ENCODE measurements at regions not wholly inside any gene's neighbourhood (a gene's known extent, or its start where the extent isn't known, plus 50 kb on each side); places are given as distances from the start of the nearest gene placed in this dataset.

DNA sequence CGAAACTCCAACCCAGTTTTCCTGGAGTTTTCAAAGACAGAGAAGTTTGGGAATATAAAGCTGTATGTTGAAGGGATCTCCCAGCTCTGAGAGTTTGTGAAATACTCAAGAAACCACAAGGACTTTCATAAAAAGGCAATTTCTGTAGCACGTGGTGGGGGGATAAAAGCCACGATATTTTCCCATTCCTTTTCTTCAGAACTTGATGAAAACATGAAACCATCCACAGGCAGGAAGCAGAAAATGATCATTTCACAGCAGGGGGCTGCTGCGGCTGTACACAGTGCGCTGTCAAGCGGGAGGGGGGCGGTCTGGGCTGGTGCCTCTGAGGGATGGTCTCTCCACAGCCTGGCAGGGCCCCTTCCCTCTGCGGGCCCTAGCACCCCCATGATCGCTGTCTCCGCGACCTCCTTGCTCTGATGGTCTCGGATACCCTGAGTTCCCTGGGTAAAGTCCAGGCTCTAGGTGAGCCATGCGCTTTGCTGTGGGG is 423.2 kb downstream of the MN1 start:
- DNase-seq, result no peak

DNA sequence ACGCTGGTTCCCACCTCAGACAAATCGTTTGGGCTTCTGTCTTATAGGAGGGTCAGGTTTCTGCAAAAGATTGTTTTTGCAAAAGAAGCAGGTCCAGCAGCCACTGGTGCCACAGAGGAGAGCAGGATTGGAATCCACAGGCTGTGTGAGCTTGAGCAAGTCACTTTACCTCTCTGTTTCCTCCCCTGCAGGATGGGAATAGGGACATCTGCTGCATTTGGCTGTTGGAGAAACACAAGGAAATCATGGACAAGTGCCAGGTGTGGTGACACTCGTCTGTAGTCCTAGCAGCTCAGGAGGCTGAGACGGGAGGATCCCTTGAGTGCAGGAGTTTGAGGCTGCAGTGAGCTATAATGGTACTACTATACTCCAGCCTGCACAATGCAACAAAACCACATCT is 422.6 kb downstream of the MN1 start:
- no peak for DNase-seq

DNA sequence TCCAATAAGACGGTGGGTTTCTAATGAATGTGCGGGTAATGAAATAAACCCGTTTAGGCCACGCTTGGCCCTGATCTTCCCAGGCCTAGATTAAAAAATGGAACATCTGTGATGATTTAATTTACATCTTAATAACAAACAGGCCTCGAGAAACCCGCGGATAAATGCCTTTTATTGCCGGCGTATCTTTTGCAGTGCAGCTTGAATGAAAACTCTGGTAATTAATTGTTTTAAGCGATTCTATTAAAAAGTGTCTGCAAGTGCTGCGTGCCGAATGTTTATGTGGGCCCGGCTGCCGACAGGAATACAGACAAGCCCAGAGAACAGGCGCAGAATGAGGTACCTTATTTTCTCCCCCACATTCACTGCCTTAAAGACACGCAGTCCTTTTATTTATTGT is 420.7 kb downstream of the MN1 start:
- no peak for DNase-seq

DNA sequence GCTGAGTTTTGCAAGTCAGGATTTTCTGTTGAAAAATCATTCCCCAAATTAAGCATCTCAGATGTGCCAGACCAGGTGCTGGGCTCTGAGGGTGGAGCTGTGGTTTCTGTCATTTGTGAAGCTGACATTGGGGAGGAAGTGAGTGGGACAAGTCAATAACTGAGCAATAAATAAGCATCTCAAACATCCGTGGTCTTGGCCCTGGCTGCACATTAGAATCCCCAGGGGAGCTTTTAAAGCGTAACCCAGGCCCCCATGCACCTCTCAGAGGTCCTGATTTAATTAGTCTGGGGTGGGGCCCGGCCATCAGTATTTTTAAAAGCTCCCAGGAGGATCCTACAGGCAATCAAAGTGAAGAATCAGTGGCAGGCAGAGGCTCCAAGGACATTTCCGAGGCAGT is 420.0 kb downstream of the MN1 start:
- DNase-seq, result no peak

DNA sequence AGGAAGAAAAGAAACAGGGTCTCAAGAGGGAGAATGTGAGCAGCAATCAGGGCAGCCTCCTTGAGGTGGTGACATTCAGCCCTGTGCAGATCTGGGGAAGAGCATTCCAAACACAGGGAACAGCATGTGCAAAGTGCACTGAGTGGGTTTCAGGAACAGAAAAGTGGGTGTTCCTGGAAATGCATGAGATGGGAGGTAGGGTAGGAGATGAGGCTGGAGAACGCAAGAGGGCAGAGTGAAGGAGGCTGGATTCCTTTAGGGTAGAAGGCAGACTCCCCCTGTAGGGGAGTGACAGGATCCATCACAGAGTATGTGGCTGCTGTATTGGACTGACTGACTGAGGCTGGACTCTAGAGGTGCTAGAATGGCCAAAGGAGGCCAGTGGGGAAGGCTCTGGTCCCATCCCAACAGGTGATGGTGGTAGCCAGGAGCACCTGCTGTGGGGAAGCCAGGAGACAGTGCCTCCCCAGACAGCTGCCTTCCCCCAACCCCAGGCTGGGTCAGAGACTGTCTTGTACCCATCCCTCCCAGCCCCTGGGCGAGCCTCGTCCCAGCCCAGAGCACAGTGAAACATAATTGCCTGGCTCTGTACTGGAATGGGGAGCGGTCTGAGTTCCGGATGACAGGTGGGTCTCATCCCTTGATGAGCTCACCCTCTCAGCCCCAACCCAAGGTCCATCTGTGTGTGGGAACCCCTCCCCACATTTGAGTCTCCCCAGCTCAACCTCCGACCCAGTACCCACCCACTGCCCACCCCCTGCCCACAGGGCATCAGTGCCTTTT is 419.4 kb downstream of the MN1 start:
- DNase-seq, result no peak

DNA sequence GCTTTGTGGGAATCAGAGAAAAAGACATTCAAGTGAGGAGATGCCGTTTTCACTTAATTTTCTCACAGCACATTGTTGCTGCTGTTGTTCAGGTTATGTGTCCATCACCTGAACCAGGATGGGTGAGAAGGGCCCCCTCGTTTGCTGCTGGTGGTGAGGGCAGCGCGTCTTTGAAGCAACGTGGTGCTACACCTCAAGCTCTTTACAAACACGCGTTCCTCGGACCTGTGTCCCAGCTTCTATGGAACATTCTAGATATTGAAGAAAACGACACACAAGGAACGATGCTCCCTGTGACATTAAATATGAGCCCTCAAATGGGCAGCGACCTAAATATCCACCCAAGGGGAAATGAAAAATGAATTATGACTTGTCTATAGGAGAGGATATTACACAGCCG is 418.6 kb downstream of the MN1 start:
- no peak for DNase-seq

DNA sequence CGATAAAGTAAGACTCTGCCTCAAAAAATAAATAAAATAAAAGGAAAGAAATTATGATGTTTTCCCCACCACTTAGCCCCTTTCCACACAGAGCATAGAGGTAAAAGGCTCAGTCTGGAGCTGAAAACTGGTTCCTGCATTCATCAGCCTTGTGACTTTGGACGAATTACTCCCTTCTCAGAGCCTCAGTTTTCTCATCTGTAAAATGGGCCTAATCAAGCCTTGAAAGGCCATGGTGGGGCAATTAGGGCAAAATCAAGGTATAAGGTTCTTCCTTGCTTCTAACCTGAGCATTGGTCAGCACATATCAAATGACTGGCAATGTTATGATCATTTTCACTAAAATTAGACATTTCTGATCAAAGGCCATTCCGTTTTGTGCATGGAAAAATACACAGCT is 417.7 kb downstream of the MN1 start:
- no peak for DNase-seq

DNA sequence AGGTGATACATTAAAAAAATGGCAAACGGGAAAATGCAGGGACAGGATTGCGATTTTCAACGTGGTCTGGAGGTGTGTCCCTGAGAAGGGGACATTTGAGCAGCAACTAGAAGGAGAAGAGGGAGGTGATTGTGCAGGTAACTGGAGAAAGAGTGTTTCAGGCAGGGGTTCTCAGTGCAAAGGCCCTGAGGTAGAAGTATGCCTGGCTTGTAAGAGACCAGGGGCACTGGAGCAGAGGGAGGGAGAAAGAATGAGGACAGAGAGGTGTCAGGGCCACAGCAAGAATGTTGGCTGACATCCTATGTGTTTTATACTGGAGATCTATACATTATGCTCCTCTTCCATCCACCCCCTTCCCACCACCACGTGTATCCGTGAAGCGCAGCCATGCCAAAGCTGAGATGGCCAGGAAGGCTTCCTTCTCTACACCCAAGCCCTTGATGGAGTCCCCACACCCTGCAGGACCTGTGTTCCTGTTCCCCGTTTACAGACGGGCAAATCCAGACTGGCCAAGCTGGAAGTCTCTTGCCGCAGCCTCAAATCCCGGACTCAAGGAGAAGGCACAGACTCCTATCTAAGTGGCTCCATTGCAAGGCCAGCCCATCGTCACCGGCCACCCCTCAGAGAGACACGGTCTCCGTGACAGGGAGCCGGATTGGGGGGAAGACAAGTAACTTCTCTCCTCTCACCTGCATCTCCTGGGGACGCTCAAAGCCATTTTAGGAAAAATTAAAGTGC is 416.1 kb downstream of the MN1 start:
- DNase-seq, result no peak

DNA sequence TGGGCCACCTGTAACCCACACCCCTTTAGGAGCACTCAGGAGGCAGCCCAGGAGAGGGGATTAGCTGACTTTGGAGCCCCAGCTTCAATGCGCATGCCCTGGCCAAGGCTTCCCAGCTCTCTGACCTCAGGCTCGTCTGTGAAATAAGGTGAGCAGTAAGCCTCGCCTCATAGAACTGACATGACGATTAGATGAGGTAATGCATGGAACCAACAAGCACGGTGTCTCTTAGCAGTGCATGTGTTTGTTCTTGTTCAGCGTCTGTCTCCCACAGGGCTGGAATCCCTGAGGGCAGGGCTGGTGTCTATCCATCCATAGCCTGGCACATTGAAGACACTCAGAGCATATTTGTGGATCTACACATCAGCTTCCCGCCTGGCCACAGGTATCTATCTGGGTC is 415.4 kb downstream of the MN1 start:
- DNase-seq, result no peak

DNA sequence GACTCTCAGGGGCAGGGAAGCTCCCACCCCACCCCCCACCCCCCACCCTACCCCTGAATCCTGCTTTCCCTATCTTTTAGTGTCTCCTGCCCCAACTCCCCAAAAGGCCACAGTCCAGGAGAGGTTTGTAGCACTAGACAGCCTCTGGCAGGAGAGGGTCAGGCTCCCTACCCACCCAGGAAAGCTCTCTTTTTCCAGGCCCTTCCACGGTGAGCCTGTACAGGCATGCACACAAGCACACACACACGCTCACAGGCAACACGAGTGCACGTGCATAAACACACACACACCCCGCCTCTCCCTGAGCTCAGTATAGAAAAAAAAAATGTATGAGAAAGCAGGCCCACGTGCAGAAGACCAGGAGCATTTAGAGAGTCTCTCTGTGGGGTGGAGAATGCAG is 414.0 kb downstream of the MN1 start:
- no peak for DNase-seq

DNA sequence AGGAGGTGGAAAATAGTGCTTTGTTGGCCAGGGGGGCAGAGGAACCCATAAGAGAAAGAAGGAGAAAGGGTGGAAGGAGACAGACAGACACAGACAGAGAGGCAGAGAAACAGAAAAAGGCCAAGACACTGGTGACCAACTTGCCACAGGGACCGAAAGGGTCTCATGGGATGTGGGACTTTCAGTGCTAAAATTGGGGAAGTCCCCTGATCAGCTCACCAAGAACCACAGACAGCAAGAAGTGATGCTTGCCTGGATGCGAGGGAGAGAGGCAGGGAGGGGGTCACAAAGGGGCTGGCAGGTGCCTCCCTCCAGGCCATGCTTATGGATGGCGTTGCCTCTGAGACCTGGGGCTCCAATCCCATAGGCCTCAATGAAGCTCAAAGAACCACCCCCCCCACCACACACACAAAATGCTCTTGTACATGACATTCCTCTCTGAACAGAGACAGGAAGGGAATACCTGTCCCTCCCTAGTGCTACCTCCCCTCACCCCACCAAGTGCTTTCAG is 413.4 kb downstream of the MN1 start:
- DNase-seq, result no peak

DNA sequence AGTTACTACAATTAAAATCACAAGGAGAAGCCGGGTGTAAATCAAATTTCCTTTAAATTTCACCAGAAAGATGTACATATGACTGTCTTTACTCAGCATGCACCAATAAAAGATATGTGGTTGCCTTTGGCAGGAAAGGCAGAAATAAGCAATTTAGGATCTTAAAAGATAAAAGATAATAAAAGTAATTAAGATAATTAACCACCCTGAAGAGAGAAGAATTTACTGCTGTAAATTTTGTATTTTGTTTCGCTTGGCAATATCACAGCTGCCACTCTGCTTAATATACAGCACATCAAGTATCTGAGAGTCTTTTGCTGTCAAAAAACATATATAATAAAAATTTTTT is 411.9 kb downstream of the MN1 start:
- DNase-seq, result no peak

DNA sequence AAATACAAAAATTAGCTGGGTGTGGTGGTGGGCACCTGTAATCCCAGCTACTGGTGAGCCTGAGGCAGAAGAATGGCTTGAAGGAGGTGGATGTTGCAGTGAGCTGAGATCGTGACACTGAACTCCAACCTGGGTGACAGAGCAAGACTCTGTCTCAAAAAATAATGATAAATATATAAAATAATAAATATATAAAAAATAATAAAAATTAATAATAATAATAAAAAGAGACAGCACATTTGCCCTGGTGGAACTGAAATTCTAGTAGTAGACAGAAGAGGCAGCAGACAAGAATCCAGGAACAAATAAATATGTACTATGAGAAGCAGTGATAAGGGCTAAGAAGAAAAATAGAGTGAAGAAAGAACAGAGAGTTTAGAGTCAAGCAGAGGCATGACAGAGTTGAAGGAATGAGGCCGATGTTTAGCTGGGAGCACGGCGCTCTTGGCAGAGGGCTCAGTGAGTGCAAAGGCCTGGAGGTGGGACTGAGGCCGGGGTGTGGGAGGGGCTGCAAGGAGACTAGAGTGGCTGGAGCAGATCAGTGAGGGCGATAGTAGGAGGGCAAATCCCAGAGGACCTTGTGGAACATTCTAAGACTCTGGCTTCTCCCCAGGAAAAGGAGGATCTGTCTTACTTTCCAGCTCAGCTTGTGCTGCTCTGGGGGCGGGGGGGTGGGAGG is 410.3 kb downstream of the MN1 start:
- DNase-seq, result no peak

DNA sequence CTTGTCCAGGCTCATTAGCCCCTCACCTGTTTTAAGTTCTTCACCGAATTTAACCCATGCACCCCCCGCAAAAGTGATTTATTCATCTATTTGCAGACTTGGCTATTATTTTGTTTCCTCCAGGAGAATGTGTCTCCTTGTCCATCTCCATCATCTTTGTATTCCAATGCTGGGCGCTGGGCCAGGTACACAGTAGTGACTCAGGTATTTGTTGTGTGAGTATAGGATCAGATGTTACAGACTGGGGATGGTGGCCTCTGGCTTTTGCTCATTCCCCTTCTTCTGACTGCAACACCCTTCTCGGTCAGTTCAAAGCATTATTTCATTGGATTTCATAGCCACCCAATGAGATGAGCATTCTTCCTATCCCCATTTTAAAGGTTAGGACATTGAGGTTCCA is 408.2 kb downstream of the MN1 start:
- DNase-seq, result no peak

DNA sequence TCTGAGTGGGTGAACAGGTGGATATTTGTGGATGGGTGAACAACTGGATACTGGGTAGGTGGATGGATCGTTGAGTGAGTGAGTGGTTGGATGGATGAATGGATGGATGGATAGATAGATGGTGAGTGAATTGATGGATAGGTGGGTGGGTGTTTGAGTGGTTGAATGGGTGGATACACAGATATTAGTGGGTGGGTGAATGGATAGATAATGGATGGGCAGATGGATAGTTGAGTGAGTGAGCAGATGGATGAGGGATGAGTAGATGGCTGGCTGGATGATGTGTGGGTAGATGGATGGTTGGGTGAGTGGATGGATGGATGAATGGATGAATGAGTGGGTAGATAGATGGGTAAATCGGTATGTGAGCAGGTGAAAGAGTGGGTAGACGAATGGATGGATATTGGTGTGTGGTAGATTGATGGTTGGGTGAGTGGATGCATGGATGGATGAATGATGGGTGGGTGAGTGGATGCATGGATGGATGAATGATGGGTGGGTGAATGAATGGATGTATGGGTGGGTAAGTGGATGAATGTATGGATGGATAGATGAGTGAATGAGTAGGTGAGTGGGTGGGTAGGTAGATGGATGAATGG is 406.7 kb downstream of the MN1 start:
- DNase-seq, result no peak

DNA sequence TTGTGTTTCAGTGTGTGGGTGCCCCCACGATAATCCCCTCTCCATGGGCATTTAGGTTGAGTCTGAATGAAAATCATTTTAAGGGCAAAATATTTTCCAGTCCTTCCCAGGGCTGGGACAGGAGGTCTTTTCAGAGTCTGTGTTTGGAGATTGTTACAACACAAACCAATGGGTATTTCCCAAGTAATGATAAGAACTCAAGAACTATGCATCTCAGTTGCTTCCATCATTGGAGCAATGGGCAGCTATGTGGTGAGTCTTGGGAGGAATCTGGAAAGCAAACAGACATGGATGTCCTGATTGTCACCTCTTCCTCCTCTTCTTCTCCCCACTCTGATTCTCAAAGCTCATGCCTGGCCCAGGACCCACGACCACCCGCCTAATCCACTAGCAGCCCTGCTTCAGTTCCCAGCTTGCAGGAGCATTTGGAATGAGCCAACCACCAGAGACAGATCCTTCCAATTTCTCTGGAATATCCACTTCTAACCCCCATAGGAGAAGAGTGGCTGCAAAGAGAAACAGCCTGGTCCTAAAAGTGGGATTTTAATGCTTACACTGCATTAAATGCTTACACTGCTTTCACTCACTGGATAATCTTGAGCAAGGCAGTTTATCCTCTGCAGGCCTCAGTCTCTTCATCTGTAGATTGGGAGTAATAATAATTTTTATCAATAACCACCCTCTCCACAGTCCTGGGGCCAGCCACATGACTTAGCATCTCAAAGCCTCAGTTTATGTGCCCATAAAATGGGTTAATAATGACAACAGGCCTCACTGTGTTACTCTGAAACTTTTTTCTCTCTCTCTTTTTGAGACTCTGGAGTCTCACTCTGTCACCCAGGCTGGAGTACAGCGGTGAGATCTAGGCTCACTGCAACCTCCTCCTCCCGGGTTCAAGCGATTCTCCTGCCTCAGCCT is 404.3 kb downstream of the MN1 start:
- DNase-seq, result no peak

DNA sequence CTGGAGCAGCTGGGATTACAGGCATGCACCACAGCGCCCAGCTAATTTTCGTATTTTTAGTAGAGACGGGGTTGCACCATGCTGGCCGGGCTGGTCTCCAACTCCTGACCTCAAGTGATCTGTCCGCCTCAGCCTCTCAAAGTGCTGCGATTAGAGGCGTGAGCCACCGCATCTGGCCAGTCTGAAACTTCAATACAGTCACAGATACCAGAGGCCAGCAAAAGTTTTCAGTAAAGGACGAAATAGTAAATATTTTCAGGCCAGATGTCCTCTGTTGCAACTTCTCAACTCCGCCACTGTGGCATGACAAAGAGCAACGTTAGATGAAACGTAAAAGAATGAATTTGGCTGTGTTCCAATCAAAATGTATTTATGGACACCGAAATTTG is 403.6 kb downstream of the MN1 start:
- DNase-seq, result no peak

DNA sequence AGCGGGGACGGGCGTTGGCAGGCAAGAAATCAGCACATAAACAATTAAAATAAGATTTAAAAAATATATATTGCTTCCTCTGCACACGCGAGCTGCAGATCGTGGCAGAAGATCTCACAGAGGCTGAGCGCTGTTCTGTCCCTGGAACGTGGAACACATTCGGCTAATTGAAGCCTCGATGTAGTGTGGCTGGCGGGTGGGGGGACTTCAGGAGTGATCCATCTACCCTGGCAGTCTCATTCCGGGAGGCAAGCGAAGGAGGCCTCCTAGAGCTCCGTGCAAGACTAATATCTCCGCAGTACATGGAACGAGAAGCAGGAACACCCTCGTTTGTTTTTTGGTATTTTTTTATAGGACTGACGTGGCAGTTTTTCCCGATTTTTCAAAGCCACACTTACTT is 402.4 kb downstream of the MN1 start:
- no peak for DNase-seq

DNA sequence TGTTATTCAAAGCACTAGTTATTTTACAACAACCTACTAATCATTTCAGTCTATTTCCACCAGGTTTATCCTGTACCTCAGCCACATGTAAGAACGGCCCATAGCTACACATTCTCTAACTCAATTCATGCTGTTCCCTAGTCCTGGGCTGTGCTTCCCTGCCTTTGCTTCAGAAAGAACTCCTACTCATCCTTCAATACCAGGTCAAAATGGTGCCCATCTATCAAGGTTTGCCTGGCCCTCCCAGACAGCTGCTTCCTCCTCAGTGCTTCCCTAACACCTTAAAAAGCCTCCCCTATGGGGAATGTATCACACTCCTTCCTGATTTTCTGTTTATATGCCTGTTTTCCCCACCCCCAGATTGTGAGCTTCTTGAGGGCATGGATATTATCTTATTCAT is 400.7 kb downstream of the MN1 start:
- DNase-seq, result no peak

DNA sequence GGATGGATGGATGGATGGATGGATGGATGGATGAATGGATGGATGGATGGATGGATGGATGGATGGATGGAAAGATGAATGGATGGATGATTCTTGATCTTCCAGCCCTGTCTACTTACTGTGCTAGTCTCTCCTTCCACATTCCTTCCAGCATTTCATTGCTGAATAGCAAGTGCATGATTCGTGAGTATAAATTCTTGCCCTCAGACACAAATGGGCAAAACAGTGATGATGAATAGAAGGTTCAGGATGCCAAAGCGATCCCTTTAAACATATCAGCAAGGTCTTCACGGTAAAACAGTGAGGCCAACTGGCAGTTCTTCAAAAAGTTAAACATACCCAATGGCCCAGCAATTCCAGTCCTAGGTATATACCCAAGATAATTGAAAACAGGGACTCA is 400.2 kb downstream of the MN1 start:
- DNase-seq, result no peak

DNA sequence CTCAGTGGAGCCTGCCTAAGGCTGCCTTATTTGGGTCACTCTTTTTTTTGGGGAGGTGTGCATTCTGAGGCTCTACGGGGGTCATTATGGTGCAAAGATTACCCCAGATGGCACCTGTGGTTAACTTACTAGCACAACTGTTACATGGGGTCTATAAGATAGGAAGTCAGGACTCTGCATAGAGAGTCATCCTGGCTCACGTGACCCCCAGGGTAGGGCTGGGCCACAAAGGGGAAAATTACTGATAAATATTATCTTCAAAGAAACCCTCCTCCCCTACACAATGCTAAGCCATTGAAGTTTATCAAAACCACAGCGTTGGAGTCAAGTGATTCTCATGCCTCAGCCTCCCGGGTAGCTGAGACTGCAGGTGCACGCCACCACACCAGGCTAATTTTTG is 397.1 kb downstream of the MN1 start:
- no peak for DNase-seq

DNA sequence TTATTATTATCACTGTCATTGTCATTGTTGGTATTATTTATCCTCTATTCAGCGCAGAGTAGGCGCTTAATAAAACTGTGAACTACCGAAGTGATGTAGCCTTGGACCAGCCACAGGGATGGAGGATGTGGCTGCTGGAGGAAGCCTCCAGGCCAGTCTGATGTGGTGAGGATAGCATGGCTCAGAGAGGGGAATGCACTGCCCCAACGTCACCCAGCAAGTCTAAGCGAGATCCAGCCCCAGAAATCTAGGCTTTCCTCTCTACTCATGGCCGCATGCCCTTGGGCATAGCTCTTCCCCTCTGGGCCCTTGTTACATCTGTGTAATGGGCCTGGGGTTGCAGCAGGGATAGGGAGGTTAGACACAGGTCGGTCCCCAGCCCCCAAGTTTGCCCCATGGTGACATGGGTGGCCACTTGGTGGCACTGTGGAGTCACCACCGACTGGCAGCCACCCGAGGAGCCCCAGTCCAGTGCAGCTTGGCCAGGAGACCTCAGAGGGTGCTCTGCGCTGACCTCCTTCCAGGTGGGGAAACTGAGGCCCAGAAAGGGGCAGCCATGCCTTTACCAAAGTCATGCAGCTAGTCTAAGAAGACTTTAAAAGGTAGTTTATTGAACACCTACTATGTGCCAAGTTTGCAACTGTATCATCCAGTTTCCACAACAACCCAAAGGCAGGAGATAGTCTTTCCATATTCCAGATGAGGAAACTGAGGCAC is 395.7 kb downstream of the MN1 start:
- no peak for DNase-seq
